ENCODE measurements at regions not wholly inside any gene's neighbourhood (a gene's known extent, or its start where the extent isn't known, plus 50 kb on each side); places are given as distances from the start of the nearest gene placed in this dataset.
"Not testable (repeated sequence)": the region's sequence is repeated elsewhere in the genome, so short reads cannot be mapped to it uniquely, and the experiment has no call there.

DNA sequence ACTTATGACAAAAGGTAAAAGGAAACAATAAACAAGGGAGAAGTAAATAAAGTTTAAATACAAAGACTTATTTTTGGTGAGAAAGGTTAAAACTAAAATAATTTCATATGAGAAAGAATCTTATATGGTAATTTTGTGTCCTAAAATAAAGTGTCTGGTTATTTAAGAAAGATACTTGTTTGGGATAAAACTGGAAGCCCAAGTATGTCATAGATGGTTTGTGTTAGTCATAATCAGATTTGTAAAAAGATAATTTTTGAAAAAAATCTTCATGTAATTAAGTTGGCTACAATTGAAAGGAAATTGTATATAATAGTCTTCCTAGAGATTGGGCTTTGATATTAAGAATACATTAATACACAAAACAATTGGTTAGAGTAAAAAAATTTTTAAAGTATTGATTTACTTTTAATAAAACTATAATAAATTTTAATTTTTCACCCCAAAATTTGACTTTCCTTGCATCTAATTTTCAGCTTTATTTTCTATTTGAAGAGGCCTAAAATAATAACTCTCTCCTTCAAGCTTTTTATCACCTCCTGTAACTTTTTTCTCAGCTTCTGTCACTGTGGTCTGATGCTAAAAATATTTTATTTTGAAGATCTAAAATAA lies 315.6 kb downstream of the SLITRK5 start:
- DNase-seq, result no peak

DNA sequence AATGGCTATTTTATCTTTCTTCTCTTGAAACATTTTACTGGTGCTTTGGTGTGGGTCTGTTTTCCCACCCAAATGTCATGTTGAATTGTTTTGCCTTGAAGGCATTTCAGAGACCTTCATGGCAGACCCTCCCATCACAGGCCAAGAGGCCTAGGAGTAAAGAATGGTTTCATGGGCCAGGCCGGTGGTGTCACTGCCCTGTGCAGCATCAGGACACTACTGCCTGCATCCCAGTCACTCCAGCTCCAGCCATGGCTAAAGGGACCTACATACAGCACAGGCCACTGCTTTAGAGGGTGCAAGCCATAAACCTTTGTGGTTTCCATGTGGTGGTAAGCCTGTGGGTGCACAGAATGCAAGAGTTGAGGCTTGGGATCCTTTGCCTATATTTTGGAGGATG lies 326.9 kb downstream of the SLITRK5 start:
- DNase-seq, result no peak

DNA sequence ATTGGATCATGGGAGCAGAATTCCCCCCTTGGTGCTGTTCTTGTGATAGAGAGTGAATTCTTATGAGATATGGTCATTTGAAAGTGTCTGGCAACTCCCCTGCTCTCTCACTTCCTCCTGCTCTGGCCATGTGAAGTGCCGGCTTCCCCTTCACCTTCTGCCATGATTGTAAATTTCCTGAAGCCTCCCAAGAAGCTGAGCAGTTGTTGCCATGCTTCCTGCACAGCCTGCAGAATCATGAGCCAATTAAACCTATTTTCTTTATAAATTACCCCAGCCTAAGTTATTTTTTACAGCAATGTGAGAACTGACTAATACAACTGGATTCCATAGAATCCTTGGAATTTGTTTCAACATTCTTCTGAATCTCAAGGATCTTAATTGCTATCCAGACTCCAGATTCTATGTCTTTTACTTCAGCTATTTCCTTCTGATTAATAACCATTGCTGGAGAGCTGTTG lies 328.1 kb downstream of the SLITRK5 start:
- DNase-seq, result no peak

DNA sequence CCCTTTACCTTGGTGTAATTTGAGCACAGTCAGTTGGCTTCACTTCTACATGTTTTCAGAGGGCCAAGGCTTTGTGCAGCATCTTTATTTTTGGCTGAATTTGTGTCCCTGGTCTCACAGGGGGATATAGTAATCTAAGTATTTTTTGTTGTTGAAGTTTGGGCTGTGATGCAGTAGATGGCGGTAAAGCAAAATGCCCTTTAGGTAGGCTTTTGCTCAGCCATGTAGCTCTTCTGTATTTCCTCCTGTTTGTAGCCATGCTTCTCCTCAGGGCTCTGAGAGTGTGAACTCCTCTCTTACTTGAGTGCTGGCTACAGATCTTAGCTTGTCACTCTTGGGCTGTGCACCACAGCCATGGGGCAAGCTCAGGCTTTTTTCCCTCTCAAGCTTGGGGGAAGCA lies 328.6 kb downstream of the SLITRK5 start:
- DNase-seq, result no peak

DNA sequence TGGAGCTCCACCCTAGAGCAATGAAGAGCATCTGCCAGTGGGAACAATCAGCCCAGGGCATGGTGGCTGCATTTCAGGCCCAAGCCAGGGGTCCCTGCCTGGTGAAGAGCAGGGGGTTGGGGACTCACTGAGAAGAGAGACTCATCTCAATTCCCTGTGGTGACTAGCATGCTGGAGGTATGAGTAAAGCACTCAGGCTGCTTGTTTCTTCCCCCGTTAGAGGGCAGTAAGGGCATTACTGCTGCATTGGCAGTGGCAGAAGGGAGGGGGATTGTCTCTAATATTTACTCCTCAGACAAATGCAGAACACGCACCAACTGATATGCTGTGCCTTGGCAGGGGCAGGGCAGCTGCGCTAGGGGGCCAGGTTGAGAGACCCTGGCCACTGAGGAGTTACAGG lies 329.1 kb downstream of the SLITRK5 start:
- no peak for DNase-seq

DNA sequence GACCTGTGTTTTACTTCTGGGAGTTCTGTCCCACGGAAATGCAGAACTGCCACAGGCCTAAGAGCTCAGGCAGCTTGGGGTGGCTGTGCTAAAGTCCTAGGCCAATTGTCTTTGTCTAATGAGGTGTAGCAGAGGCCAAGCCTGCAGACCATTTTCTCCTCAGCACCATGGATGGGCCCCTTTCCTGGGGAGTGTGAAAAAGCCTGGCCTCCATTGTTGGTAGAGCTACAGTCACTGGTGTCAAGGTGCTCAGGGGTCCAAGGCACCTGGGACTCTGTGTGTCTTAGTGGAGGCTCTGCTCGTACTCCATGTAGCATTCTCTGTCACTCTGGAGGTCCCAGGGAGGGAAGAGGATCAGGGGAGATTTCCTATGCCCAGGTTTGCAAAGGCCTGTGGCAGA lies 329.6 kb downstream of the SLITRK5 start:
- DNase-seq, result no peak

DNA sequence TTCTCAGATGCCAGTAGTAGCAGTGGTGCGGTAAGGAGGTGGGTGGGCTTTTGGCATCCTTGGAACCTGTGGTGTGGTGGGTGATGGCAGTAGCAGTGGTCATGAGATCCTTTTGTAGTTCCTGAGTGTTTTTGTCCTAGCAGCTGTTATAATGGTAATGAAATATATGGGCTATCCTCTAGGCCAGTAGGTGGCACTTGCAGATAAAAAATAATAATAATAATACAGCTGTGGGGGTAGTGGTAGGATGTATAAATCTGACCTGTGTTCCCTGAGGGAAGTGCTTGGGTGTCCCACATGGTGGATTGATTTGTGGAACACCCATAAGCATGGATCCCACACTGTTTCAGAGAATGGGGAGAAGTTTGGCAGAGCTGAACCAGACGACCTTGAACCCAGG lies 334.0 kb downstream of the SLITRK5 start:
- DNase-seq, result no peak

DNA sequence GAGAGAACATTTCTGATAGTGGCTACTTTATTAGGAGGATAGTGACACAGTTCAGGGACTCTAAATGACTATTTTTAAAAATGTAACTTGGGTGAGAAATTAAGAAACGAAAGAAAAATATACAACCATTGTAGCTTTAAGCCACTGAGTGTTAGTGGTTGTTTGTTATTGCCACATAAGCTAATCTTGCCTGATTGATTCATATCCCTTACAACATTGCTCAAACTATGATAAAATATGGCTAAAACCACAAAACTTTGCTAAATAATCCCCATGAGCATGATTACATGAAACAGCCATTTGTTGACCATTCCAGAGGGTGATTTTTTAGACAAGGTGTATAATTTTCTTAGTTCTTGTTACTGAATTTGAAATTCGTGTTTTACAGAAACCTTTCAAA lies 343.4 kb downstream of the SLITRK5 start:
- DNase-seq, result no peak

DNA sequence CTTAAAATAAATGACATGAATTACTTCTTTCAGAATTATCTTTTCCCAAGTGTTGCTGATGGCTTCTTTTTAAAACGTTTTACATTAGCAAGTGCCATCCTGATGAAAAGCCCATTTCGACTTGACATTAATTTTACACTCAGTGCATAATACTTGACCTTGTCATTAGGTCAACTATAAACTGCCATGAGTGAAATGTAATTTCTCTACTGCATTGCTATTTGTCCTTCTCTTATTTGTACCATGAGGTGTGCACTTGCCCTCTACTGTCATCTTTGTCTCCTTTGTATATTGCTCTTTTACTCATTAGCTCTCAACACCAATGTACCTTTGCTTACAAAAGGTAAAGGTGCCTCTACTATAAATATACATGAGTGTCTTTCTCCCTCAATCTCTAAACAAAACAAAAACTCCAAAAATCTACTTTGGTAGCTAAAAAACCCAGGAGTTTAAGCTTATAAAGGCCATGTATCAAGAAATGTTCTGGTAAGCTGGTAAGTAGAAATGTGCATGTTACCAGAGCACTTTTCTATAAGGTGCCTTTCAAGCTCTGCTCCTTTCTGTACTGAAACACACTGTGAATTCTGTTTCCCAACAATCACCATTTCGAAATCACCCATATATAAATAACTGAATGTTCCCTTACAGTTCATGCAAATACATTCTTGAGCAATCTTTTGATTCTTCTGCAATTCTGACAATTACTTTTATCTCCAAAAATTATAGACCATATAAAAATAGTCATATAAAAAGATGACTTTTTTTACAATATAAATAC lies 351.4 kb downstream of the SLITRK5 start:
- DNase-seq, result no peak

DNA sequence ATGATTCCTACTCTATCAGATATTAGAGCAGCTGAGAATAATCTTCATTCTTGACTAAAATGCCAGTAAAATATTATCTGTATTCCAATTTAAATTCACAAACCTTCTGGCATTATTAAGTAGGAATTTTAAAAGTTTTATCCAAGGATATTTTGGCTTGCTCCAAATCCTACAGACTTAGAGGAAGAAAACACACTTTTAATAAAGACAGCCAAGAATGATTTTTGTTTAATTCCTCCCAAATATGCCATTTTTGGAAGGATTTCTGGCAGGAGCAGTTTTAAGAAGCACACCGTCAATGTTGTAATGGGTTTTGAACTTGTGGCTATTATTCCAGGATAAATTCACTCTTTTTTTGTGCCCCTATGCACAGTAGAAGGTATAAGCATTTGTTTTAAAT lies 355.1 kb downstream of the SLITRK5 start:
- no peak for DNase-seq

DNA sequence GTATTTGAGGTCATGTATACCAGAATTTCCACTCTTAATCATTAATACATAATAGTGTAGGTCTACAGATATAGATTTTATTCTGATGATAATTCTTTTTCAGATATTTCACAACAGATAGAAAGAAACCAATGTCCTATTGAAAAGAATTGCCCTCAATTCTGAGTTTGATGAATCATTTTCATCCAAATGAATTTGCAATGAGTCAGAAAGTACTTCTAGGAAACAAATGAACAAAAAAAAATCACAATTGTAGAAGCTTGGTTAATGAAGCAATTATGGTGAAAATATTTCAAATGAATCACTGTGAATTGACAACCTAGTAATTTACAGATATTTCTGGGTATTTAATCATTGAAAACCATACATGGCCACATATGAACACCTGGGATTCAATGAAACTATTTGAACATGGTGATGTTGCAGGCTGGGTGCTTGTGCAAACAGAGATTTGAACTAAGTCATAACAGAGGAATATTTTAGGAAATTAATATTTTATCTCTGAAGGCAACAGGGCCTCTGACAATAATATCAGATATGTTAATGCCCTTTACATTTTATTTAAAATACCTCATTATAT lies 360.9 kb downstream of the SLITRK5 start:
- no peak for DNase-seq

DNA sequence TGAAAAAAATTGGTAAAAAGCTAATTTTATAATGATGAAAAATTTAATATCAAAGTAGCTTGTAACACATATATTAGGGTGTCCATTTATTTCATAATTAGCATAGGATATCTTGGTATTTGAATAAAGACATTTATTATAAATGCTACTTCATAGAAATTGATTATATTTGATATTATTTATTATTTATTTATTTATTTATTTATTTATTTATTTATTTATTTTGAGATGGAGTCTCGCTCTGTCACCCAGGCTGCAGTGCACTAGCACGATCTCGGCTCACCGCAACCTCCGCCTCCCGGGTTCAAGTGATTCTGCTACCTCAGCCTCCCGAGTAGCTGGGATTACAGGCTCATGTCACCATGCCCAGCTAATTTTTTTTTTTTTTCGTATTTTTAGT lies 365.0 kb downstream of the SLITRK5 start:
- DNase-seq, result not testable (repeated sequence)

DNA sequence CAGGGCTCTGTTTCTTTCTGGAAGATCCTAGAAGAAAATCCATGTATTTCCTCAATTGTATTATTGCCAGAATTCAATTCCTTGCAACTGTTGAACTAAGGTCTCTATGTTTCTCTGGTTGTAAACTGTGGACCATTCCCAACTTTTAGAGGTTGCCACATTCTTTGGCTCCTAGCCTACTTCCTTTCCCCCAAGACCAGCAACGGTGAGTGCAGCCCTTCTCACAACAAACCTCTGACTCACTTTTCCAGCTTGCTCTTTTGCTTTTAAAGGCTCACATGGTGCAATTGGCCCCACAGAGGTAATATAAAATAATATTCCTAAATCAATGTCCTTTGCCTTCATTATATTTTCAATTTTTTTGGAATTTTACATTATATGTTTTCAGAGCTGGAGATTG lies 371.3 kb downstream of the SLITRK5 start:
- no peak for DNase-seq

DNA sequence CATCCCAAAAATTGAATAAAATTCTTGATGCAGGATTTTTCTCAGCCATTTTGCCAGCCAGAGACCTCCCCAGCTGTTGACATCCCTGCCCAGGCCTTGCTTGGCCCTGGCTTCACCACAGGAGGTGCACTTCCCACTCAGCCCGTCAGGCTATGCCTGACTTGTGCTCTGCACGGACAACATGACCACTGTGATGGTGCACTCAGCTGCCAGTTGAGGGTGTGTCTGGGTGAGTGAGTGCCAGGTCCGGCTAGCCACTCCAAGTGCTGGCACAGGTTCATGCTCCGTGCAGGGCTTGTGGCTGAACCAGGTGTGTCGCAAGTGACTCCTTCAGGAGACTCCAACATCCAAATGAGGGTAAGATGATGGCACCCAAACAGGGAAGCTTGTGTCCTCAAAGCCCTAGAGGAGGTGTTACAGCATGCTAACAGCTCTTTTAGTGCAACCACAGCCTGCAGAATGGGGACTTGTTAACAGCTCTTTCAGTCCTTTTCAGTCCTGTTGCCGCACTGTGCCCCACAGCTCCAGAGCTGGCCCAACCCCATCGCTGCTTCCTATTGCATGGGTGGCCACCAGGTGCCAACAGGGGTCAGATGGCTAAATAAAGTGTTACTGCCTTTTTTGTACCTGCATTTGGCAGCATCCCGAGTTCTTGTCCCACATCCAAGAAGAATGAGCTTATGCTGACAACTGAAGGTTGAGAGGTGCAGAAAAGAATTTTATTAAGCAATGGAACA lies 380.7 kb downstream of the SLITRK5 start:
- no peak for DNase-seq

DNA sequence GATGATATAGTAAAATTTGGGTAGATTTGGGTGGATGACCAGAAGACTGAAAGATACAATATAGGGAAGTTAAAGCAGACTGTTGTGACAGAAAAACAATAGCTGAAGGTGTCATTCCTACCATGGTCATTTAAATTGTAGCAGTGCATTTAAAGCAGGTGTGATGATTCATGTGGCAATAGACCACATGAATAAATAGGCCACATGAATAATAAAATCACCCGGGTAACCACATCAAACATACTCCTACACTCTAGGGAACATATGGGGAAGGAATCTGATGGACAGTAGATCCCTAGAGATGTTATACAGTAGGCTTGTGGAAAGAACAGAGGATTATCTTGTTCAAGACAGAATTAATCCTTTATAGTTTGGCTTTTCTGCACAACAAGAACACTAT lies 392.6 kb downstream of the SLITRK5 start:
- DNase-seq, result no peak

DNA sequence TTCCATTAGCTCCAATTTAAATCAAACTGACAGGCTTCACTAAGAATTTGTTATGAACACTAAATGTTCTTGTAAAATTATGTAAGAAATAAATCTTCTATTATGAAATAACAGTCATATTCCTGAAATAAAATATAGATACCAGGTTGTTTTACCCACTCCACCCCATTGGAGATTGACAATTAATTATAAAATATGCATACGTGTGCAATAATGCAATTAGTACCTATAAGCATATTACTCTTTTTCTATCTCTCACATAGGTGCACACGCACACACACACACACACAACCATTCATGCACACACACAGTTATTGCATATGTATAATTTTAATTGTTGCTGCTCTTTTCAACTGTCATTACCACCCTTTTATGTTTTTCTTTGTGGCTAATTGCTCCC lies 395.7 kb downstream of the SLITRK5 start:
- DNase-seq, result no peak

DNA sequence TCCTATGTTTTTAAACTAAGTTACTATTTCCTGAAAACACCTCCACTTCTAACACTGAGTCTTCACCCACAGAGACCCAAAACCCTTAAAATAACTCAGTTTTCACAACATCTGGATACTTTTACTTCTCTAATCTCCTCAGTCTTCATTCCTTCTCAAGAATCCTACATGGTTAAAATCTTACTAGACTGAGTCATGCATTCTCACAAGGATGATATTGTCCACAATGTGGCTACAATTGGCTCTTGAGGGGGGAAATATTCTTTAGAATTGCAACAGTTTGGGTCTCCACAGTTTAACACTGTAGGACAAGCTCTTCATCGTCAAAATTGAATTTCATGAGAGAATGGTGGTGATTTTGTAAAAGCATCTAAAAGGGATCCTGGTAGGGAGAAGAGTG lies 397.1 kb downstream of the SLITRK5 start:
- no peak for DNase-seq

DNA sequence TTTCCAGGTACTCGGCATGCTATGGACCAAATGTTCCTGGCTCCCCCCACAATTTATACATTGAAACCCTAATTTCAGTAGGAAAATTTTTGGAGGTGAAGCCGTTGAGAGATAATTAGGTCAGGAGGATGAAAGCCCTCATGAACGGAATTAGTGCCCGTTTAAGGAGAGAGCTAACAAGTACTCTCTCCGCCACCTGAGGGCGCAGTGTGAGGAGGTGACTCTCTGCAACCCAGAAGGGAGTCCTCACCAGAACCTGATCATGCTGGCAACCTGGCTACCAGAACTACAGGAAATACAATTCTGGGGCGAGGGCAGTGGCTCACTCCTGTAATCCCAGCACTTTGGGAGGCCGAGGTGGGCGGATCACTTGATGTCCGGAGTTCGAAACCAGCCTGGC lies 397.8 kb downstream of the SLITRK5 start:
- no peak for DNase-seq

DNA sequence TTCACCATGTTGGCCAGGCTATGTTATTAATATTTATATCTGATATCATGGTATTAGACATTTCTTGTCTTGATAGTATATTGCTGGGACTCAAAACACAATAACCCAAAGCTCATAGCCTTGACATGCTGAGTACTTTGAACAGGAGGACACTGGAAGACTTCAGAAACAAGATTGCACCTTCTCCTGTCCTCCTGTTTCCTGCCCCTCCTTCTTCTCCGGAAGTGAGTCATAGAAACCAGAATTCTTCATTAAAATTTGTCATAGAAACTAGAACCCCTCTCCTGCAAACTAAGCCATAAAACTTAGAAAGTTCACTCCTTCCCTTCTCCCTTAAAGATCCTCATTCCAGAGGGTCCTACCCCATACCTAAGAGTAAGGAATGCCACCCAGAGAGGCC lies 400.2 kb downstream of the SLITRK5 start:
- DNase-seq, result no peak

DNA sequence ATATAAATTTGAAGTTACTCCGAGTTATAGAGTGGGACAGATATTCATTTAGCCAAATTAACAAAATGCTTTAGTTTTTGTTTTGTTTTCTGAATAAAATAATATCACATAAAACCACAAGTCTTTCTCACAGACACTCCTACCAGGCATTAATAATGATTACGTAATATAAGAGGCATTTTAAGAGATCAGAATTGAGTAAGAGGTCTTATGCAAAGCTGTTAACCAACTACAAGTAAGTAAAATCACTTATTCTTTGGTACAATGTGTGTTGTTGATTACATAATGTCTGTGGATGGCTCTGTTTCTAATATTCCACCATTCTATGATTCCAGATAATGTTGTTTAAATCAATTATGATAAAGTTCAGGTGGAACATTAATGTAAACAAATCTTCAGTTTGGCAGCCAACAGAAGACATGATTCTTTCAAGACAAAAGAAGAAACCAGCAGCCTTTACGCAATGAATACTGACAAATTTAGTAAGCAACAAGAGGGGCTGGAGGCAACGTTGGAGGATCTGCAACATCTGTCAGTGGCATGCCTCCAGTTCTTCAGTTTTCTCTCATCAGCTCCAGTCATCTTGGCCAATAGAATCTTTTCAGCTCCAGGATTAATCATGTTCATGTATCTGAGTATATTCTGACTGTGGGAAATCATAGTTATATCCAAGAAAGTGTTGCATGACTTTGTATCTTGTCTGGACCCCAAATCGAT lies 403.8 kb downstream of the SLITRK5 start:
- DNase-seq, result no peak

DNA sequence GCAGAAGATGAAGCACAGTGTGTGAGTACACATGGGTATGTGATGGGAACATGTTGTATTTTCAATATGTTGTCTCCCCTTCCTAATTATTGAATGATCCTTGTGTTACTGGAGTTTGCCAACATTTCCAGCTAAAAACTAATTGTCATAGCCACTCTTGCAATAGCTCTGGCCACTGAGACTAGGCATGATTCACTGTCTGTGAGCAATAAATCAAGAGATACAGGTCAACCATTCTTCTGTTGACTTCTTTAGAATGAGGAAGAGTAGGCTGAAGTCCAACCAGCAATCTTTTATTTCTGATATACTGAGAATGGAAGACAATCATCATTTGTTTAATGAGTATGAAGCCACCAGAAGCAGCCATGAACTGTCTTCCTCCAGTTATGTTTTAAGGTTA lies 413.9 kb downstream of the SLITRK5 start:
- DNase-seq, result no peak

DNA sequence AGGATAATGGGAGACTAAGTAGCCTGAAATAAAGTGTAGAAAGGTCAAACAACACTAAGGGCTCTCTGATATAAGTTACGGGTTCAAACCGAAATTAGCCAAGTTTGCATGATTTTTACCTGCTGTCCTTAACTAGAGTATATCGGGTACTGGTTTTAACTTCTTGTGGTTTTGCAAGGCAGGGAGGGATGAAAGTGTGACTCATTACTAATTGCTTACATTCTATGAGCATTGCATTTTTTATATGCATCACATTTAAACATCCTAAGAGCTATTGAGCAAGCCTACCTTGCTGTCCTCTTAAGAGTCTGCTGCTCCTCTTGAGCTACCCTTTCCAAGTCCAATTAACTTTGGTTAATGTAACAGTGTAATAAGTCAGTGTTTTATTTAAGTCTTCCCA lies 415.4 kb downstream of the SLITRK5 start:
- no peak for DNase-seq

DNA sequence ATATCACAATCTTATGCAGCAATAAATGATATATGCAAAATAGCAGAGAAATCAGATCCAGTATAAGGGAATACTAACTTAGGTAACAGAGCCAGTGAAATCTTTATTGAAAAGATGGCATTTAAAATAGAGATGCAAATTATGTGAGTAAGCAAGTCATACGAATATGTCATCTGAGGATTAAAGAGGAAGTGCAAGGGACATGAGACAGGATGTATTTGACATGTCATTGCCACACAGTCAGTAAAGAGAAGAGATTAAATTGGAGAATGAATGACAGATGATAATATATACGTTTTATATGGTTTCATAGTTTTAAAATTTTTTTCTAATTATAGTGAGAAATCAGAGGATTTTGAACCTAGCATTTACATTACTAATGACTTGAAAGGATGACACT lies 426.4 kb downstream of the SLITRK5 start:
- DNase-seq, result no peak

Measured in NCI-H1417 treated with DMSO at 0.1 percent for 48 hours (cell line).